Nucleus accumbens (tissue), 56 donors: ENCODE measurements at regions not wholly inside any gene's neighbourhood (a gene's known extent, or its start where the extent isn't known, plus 50 kb on each side); places are given as distances from the start of the nearest gene placed in this dataset.
"Not testable (repeated sequence)": the region's sequence is repeated elsewhere in the genome, so short reads cannot be mapped to it uniquely, and the experiment has no call there.

ENCODE experiments used
- DNase-seq, 56 donors: peaks; one replicate each; lab custom pipeline; 2025; lab: John Stamatoyannopoulos, UW

GRCh38 chr2:189306525-189306924 lies 127.0 kb upstream of the COL5A2 start:
- no peak for DNase-seq

- no peak for DNase-seq
These were observed 128.7 kb upstream of the COL5A2 start for GRCh38 chr2:189308056-189308790.

GRCh38 chr2:189309331-189309730 lies 129.8 kb upstream of the COL5A2 start:
- no peak for DNase-seq

GRCh38 chr2:189312211-189312610 lies 129.1 kb upstream of the WDR75 start:
- DNase-seq = no peak

GRCh38 chr2:189312643-189313042 lies 128.6 kb upstream of the WDR75 start:
- no peak for DNase-seq

GRCh38 chr2:189318761-189319160 lies 122.5 kb upstream of the WDR75 start:
- DNase-seq = no peak

- not testable (repeated sequence) for DNase-seq
These were observed 121.8 kb upstream of the WDR75 start for GRCh38 chr2:189319424-189319823.

- DNase-seq = no peak
These were observed 113.1 kb upstream of the WDR75 start for GRCh38 chr2:189327879-189328847.

GRCh38 chr2:189328848-189329245 lies 112.4 kb upstream of the WDR75 start:
- DNase-seq = no peak

GRCh38 chr2:189336276-189336975 lies 104.8 kb upstream of the WDR75 start:
- no peak for DNase-seq

GRCh38 chr2:189337656-189338055 lies 103.6 kb upstream of the WDR75 start:
- no peak for DNase-seq

- DNase-seq = no peak
These were observed 103.2 kb upstream of the WDR75 start for GRCh38 chr2:189338115-189338514.

GRCh38 chr2:189341077-189341476 lies 100.2 kb upstream of the WDR75 start:
- DNase-seq = no peak

GRCh38 chr2:189344043-189344442 lies 97.2 kb upstream of the WDR75 start:
- no peak for DNase-seq

- peak in 3 of 56 donors; percentile 3 to 4 (median 4) for DNase-seq
These were observed 93.7 kb upstream of the WDR75 start for GRCh38 chr2:189347540-189347939.

GRCh38 chr2:189348369-189348768 lies 92.9 kb upstream of the WDR75 start:
- DNase-seq = no peak

- DNase-seq = no peak
These were observed 90.6 kb upstream of the WDR75 start for GRCh38 chr2:189350540-189351209.

- not testable (repeated sequence) for DNase-seq
These were observed 89.3 kb upstream of the WDR75 start for GRCh38 chr2:189351933-189352332.

GRCh38 chr2:189357375-189357774 lies 83.9 kb upstream of the WDR75 start:
- not testable (repeated sequence) for DNase-seq

- no peak for DNase-seq
These were observed 80.4 kb upstream of the WDR75 start for GRCh38 chr2:189360861-189361260.
